ENCODE measurements at regions not wholly inside any gene's neighbourhood (a gene's known extent, or its start where the extent isn't known, plus 50 kb on each side); places are given as distances from the start of the nearest gene placed in this dataset.

GRCh38 chr18:49682173-49682802 lies 120.4 kb downstream of the LIPG start:
- Histone ChIP-seq H3K4me1 (no peaks in the 10 kb centered on the region), H3K36me3 (no peaks in the 10 kb centered on the region), H3K9me3 (no peaks in the 10 kb centered on the region), H3K27ac (no peak overlapping the region), H3K27me3 (no peaks in the 10 kb centered on the region), H3K4me3 (no peak overlapping the region)
- intact Hi-C loops (cut with DNase I), result no loop called here
- DNase-seq, result no peak
- TF ChIP-seq EP300 (IDR thresholded peaks at IDR 0.05) (no peak), POLR2A (IDR thresholded peaks at IDR 0.05) (no peak), POLR2AphosphoS5 (IDR thresholded peaks at IDR 0.05) (no peak)
- TF ChIP-seq, protein P1, sequence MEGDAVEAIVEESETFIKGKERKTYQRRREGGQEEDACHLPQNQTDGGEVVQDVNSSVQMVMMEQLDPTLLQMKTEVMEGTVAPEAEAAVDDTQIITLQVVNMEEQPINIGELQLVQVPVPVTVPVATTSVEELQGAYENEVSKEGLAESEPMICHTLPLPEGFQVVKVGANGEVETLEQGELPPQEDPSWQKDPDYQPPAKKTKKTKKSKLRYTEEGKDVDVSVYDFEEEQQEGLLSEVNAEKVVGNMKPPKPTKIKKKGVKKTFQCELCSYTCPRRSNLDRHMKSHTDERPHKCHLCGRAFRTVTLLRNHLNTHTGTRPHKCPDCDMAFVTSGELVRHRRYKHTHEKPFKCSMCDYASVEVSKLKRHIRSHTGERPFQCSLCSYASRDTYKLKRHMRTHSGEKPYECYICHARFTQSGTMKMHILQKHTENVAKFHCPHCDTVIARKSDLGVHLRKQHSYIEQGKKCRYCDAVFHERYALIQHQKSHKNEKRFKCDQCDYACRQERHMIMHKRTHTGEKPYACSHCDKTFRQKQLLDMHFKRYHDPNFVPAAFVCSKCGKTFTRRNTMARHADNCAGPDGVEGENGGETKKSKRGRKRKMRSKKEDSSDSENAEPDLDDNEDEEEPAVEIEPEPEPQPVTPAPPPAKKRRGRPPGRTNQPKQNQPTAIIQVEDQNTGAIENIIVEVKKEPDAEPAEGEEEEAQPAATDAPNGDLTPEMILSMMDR (IDR thresholded peaks at IDR 0.05), result no peak
- 79 to 82% methylated on average over 8 of the region's 8 CpGs for WGBS, 2 donors

DNA sequence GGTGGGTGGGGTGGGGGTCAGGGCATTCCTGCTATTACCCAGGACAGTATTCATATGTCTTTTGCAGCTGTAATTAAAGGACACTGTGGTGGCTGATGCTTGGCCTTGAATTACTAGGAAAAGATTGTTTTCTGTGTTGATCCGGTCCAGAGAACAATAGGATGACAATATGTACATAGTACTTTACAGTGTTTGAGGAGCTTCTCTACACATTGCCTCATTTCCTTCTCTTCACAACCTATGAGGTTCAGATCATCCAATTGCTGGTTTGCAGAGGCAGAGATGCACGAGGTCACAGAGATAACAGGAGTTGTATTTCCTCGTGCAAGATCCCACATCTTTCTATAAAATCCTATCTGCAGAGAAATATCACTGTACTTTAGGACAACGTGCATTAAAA lies 119.5 kb downstream of the LIPG start:
- no peak overlapping the region for H3K4me3 ChIP-seq
- intact Hi-C loops (cut with DNase I), result no loop called here
- H3K9me3 ChIP-seq, result no peaks in the 10 kb centered on the region
- H3K4me1 ChIP-seq, result no peaks in the 10 kb centered on the region
- H3K27ac ChIP-seq, result no peak overlapping the region
- no peaks in the 10 kb centered on the region for H3K36me3 ChIP-seq
- 32 to 75% methylated on average over 4 of the region's 4 CpGs for WGBS, 2 donors
- DNase-seq, result no peak
- TF ChIP-seq EP300 (IDR thresholded peaks at IDR 0.05) (no peak), POLR2AphosphoS5 (IDR thresholded peaks at IDR 0.05) (no peak), POLR2A (IDR thresholded peaks at IDR 0.05) (no peak)
- TF ChIP-seq, protein P1 (IDR thresholded peaks at IDR 0.05), result no peak
- H3K27me3 ChIP-seq, result no peaks in the 10 kb centered on the region

DNA sequence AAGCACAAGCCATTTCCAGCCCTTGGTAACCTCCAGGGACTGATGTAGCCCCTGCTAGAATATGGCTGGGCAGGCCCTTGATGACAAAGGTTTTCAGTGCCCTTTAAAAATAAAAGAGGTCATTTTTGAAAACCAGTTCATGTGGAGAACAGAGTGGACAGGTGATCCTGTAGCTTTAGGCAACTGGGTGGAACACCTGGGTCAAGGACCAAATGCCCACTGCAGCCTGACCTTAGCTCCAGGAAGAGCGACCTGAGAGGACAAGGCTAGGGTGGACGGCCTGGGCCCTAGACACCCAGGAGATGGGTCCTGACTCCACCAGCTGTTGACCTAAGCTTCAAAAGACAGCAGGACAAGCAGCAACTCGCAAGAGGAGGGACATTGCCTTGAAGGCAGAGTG lies 116.6 kb downstream of the LIPG start:
- DNase-seq, result no peak
- H3K27me3 ChIP-seq, result no peaks in the 10 kb centered on the region
- no peaks in the 10 kb centered on the region for H3K36me3 ChIP-seq
- H3K9me3 ChIP-seq, result no peaks in the 10 kb centered on the region
- intact Hi-C loops (cut with DNase I), result no loop called here
- no peak for TF ChIP-seq POLR2AphosphoS5 (IDR thresholded peaks at IDR 0.05)
- TF ChIP-seq EP300 (IDR thresholded peaks at IDR 0.05), result no peak
- no peak for TF ChIP-seq POLR2A (IDR thresholded peaks at IDR 0.05)
- TF ChIP-seq, protein P1 (IDR thresholded peaks at IDR 0.05), result no peak
- 81 to 89% methylated on average over 3 of the region's 3 CpGs for WGBS, 2 donors
- H3K27ac ChIP-seq, result no peak overlapping the region
- no peaks in the 10 kb centered on the region for H3K4me1 ChIP-seq
- H3K4me3 ChIP-seq, result no peak overlapping the region

DNA sequence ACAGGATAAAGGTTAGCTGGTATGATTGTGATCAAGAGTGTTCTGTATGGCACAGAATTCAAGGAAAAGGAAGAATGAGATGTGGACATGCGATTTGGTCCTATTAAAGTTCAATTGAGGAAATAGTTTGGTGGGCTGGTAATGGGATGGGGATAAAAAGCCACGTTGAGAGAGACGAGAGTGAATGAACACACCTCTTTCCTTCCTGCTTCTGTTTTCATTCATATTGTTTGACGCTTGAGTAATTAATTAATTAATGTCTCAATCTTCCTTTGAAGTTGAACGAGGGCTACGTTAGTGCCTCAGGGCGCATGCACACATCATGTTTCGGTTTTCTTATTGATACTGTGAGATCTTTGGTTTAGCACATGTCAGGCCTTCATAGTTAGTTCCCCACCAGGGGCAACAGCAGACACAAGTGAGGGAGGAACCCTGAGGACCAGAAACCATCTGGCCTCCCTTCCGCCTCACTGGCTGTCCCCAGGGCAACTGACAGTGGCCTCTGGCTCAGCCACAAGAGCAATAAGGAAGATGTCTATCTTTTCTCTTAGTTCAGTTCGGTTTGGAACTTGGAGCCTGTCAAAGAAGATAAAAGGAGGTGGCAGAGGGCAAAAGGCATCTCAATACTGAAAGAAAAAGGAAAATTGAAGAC lies 116.0 kb downstream of the LIPG start:
- Histone ChIP-seq H3K27ac (no peak overlapping the region), H3K27me3 (no peaks in the 10 kb centered on the region), H3K4me3 (no peak overlapping the region), H3K9me3 (no peaks in the 10 kb centered on the region), H3K36me3 (no peaks in the 10 kb centered on the region), H3K4me1 (no peaks in the 10 kb centered on the region)
- DNase-seq, result no peak
- TF ChIP-seq, protein P1 (IDR thresholded peaks at IDR 0.05), result no peak
- TF ChIP-seq EP300 (IDR thresholded peaks at IDR 0.05), result no peak
- no peak for TF ChIP-seq POLR2A (IDR thresholded peaks at IDR 0.05)
- no peak for TF ChIP-seq POLR2AphosphoS5 (IDR thresholded peaks at IDR 0.05)
- intact Hi-C loops (cut with DNase I), result no loop called here
- 71 to 72% methylated on average over 10 of the region's 10 CpGs for WGBS, 2 donors

All from sigmoid colon (tissue), 6 donors.